ENCODE measurements at regions not wholly inside any gene's neighbourhood (a gene's known extent, or its start where the extent isn't known, plus 50 kb on each side); places are given as distances from the start of the nearest gene placed in this dataset.

DNA sequence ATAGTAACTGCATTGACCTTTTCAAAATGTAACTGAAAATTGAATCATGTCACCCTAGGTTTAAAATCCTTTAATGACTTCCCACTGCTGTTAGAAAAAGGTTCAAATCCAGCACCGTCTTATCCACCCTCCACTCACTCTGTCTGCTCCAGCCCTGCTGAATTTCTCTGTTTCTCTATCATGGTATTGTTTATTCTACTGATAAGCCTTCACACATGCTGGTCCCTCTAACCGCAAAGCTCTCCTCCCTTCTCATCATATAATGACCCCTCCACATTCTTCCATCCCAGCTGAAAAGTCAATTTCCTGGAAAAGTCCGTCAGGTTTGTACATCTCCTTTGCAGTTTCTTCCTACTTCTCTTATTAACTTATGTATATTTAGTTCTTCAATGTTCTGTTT, 389.2 kb upstream of the F9 start:
- H3K27ac ChIP-seq: no peak overlapping the region
- no peak for DNase-seq (ENCODE audit: low read depth, low spot score)

DNA sequence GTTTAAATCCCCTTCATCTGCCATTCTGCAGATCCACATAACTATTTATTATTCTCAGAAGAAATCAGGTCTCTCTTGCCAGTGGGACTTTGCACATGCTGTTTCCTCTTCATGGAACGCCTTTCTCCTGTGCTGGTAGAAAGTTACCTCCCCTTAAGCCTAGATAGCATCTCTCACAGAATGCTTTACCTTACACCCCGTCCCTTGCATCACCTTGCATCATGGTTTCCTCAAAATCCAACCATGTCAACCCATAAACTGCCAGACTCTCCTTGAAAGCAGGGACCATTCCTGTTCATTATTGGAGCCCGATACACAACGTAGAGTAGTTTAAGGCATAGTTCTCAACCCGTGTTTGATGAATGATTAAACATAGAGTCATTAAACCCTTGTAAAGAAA, 396.2 kb upstream of the F9 start:
- H3K27ac ChIP-seq: no peak overlapping the region
- no peak for DNase-seq (ENCODE audit: low read depth, low spot score)

DNA sequence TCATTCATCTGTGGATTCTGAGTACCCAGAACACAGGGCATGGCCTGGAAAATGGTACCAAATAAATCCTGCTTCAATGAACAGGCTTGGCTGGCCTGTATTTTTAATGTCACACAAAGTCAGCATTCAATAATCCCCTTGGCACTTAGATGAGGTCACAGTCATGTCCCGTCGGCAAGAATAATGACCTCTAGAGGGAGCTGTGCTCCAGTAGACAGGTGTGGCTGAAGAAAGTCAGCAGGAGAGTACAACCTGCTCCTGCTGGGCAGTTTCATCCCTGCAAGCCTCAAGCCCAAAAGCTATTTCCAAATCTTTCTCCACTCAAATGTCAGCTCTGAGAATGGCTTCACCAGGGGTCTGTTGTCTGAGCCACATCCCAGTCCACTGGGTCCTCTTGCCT, 404.0 kb upstream of the F9 start:
- DNase-seq (ENCODE audit: low read depth, low spot score): no peak
- no peak overlapping the region for H3K27ac ChIP-seq

DNA sequence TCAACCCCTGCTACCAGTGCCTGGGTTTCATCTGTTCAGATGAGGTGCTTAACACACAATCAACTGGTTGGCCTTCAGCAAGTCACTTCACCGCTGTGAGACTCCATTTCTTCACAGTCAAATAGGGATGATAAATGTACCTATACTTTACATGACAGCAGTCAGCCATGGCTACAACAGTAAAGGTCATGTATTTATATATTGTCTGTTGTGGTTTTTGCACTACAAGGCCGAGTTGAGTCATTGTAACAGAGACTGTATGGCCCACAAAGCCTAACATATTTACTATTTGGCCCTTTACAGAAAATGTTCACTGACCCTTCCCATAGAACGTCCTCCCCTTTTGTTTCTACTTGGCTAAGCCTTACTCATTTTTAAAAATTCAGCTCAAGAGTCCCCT, 404.6 kb upstream of the F9 start:
- no peak overlapping the region for H3K27ac ChIP-seq
- no peak for DNase-seq (ENCODE audit: low read depth, low spot score)

DNA sequence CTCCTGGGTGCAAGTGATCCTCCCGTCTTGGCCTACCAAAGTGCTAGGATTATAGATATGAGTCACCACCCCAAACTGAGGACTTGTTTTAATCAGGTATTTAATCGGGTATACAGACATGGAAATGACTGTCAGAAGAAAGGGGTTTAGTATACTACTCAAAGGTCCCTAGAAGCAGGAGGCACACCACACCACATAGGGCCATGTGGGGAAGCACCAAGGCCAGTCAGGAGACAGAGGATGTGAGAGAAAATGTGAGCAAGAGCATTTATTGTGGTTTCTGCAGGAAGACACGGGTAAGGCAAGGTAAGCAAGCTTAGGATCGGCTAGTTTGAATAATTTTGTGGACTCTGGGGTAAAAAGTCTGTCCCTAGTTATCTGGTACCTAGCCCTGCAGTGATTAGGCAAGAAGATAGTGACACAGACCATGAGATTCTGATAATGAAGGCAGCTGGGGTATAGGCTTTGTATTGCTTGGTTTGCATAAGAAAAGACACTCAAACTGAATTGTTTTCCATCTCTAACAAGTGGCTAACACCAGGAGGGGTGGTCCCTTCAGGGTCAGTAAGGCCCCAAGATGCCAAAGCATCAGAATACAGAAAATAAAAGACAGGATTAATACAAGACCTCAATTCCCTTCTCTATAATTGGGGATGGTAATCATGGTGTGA, 408.8 kb upstream of the F9 start:
- H3K27ac ChIP-seq: no peak overlapping the region
- no peak for DNase-seq (ENCODE audit: low read depth, low spot score)

DNA sequence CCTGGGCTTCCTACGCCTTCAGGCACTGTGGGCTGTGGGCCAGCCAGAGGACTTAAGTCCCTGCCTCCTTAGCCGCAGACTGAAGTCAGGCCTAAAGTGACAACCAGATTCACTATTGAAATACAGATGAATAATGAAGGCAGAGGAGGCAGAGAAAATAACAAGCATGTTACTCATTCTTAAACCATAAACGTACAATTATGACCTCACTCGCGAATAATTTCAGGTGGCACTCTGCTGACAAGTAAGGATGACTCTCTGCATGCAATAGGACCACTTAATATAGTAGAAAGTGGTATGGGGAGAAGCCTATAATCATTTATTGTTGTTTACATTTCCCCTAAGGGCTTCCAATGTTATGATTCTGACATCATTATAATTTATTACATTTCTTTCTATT, 409.2 kb upstream of the FGF13 start:
- DNase-seq (ENCODE audit: low read depth, low spot score): no peak
- H3K27ac ChIP-seq: no peak overlapping the region

DNA sequence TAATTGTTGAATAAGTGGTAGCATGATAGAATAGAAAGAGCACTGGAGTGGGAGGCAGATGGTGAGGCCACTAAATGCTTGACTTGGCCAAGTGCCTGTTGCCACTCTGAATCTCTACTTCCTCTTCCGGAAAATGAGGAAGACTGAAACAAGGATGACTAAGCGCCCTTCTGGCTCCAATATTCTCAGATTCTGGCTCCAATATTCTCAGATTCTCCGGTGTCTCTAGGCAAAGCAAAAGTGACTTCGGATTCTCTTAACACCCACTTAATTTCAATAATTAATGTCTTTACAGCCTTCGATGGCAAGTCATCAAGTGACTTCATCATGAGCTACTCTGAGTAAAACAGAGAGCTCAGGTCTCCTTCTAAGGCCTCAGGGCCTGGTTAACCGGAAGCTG, 402.2 kb upstream of the FGF13 start:
- DNase-seq (ENCODE audit: low read depth, low spot score): no peak

DNA sequence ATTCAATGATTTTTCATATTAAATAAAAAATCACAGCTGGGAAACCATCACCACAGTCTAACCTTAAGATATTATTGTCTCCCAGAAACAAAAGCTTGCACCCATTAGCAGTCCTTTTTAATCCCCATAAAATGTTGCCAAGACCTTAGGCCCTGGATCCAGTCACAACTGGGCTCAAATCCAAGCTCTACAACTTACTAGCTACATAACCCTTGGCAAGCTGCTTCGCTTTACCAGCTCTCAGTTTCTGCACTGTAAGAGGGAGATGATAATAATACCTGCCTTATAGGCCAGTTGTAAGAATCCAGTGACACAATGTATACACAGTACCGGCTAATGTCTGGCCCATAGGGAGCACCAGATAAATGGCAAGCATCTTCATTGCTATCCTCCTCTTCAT, 400.9 kb upstream of the FGF13 start:
- no peak for DNase-seq (ENCODE audit: low read depth, low spot score)
- no peak overlapping the region for H3K27ac ChIP-seq

More for the DNA sequence above, 402.2 kb upstream of the FGF13 start:
- peak overlapping the region; percentile 24 for H3K27ac ChIP-seq

DNA sequence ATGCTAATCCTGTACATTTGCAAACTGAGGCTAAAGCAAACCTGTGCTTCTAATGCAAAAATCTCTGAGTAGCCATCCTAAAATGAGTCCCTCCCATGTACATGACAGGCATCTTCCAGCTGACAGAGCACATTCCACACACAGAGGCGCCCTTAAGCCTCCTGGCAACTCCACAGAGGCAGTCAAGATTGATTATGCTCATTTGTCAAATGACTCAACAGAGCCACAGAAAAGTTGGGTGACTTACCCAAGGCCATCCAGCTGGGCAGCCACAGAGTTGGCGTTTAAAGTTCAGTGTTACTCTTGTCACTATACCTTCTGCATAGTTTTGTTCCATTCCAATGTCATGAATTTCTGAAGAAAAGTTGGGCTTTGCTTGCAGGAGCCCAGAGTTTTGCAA, 394.6 kb upstream of the FGF13 start:
- DNase-seq (ENCODE audit: low read depth, low spot score): no peak
- no peak overlapping the region for H3K27ac ChIP-seq

DNA sequence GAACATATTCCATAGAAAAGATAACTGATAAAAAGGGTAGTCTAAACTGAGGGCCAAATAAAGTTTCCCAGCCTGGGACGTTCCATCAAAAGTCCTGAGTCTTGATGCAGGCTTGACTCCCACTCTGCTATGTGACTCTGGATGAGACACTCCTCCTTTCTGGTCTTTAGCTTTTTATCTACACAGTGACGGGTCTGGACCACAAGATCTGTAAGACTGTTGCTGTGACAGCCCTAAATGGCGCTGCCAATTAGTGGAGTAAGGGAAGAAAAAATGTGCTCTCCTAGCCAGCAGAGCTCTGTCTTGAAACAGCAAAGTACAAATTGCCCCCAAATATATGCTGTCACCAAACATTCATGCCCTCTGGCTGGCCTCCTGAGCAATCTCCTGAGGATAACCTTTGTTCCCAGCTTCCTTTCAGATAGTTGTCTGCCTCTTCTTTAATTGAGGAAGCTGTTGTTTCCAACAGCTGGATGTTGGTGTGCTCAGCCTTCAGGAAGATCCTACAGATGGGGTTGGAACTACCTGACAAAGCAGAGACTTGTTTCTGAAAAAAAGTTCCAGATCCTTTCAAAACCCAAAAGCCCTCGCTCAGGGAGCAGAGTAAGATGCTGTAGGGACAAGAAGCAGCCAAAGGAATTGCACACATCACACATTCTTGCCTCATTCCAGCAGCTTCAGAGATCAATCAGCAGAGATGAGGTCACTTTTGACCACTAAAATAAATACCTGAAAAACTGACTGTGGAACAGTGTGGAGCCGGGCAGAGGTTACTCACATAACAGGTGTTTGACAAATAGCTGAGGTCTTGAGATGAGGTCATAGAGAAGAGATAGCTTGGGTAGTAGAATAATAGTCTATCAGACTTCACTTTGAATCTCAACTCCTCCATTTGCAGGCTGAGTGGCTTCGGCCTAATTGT, 383.4 kb upstream of the FGF13 start:
- no peak for DNase-seq (ENCODE audit: low read depth, low spot score)
- H3K27ac ChIP-seq: no peak overlapping the region

DNA sequence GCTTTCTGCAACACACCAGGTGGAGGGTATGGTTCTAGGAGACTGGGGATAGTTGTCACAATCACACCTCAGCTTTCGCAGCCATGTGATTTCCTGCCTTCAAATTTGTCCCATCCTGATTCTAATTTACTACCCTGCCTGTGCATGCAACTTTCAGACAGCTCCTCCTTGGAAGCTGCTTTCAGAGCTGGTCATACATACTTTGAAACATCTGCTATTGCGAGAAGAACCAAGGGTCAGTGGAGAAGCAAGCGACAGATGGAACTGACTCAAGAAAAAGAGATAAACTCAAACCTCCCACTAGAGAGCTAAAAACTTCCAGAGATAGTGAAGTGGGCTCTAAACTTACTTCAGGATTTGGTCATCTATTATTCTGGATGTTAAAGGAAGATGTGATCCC, 381.7 kb upstream of the FGF13 start:
- H3K27ac ChIP-seq: no peak overlapping the region
- DNase-seq (ENCODE audit: low read depth, low spot score): no peak

DNA sequence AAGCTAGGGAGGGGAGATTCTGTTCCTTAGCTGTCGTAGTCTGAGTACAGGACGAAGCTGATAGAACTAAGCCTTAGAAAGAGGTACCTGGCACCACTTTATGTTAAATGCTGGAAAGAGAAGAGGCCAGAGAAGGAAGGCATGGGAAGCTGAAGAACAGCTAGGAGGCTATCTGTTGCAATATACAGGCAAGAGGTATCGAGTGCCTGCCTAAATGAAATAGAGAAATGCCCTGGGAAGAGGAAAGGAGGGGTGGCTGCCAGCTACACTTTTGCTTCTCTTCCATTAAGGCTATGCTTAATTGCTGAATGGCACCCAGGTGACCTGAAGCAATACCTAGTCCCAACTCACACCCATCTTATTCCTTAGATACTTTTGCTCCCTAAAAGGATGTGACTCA, 380.4 kb upstream of the FGF13 start:
- no peak overlapping the region for H3K27ac ChIP-seq
- no peak for DNase-seq (ENCODE audit: low read depth, low spot score)

DNA sequence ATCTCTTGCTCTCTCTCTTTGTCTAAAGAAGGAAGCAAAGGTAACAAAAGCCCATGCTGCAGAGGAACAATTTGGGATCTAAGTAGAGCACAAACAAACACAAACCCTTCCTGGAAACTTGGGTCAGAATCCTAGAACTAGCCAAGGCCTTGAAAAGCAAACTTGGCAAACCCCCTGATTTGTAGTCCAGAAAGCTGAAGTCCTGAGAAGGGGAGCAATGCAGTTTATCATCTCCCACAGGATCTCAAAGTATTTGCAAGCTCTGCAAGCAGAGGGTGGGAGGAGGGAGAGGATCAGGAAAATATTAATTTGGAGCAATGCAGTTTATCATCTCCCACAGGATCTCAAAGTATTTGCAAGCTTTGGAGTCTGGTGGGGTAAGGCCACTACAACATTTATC, 379.5 kb upstream of the FGF13 start:
- no peak for DNase-seq (ENCODE audit: low read depth, low spot score)
- no peak overlapping the region for H3K27ac ChIP-seq

DNA sequence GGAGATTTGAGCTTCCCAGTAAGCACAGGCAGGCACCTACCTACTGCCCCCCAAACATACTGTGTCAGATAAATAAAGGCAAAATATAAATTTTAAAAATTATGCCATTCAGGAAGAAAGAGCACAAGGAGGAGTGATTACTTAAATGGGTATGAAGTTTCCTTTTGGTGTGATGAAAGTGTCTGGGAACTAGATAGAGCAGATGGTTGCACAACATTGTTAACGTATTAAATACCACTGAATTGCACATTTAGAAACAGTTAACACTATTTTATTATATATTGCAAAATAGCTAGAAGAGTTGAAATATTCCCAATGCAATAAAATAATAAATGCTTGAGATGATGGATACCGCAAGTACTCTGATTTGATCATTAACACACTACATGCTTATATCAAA, 374.7 kb upstream of the FGF13 start:
- no peak overlapping the region for H3K27ac ChIP-seq
- no peak for DNase-seq (ENCODE audit: low read depth, low spot score)

DNA sequence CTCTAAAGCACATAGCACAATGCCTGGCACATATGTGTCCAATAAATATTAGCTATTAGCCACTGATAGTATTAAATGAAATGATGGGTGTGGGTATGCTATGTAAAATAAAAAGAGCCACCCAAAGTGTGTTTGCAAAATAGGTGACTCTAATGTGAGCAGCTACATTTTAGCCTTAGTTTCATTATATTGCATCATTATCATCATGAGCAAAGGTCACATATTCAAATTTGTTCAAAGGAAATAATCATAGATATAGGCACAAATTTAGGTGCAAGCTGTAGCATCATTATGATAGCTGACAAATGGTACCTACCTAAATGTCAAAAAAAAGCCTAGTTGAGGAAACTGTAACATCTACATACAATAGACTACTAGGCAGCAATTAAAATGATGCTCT, 373.9 kb upstream of the FGF13 start:
- H3K27ac ChIP-seq: no peak overlapping the region
- DNase-seq (ENCODE audit: low read depth, low spot score): no peak

DNA sequence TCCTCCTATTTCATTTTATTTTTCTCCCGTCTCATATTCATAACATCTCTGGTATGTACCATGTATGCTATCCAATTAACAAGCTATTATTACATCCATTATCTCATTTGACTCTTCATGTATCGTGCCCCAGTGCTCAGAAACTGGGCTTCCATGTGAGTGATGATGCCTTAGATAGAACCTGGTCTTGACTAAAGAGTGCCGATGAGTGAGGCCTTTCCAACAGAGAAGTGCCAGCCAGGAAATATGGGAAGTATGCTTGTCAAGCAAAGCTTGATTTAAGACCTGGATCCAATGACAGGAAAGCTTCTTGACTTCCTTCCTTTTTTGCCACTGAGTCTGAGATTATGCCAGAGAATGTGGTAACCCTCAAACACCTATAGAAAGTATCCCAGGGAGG, 371.7 kb upstream of the FGF13 start:
- DNase-seq (ENCODE audit: low read depth, low spot score): no peak
- H3K27ac ChIP-seq: no peak overlapping the region

DNA sequence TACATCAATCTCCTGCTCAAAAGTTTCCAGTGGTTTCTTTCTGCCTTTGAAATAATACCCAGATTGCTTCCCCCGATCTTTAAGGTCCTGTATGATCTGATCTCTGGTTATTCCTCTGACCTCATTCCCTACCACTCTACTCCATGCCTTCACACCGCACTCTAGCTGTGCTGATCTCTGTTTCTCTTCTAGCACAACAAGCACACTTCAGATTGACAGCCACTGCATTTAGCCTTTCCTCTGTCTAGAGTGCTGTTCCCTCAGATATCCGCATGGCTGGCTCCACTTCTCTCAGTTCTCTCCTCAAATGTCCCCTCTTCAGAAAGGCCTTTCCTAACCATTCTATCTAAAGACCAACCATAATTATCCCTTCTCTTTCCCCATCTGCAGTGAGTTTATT, 370.4 kb upstream of the FGF13 start:
- DNase-seq (ENCODE audit: low read depth, low spot score): no peak
- H3K27ac ChIP-seq: no peak overlapping the region

DNA sequence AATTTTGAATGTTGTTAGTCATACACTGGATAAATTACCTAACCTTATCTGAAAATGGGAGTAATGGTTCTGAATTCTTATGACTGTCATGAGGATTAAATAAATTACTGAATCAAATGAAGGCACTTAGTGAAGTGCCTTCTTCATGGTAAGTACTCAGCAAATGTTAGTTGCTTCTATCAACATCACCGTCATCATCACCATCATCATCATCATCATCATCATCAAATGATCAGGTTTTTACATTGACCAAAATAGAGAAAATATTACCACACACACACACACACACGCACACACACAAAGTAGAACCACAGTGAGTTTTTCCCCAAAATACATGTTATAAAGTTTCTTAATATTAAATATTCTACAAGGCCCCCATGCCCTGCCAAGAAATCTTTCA, 368.3 kb upstream of the FGF13 start:
- DNase-seq (ENCODE audit: low read depth, low spot score): no peak
- H3K27ac ChIP-seq: no peak overlapping the region

DNA sequence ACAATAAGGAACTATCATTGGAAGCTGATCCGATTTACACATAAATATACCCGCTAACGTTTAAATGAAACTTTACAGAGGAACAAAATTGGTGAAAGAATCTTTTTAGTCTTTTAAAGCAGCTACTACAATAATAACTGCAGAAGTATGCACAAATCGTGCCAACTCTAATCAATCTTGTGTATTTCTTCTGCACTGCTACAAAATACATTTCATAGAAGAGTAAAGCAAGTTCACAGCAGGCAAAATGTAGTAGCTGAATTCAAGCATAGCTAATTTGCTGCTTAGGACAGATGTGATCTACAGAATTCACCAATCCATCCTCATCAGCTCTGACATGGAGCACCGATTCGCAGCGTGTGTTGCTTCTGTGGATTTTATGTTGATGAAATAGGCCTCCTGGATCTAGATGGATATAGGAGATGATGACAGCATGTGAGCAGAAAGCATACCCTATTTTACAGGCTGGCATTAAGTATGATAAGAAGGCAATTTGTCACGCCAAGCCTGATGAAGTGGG, 367.3 kb upstream of the FGF13 start:
- no peak for DNase-seq (ENCODE audit: low read depth, low spot score)
- H3K27ac ChIP-seq: no peak overlapping the region

DNA sequence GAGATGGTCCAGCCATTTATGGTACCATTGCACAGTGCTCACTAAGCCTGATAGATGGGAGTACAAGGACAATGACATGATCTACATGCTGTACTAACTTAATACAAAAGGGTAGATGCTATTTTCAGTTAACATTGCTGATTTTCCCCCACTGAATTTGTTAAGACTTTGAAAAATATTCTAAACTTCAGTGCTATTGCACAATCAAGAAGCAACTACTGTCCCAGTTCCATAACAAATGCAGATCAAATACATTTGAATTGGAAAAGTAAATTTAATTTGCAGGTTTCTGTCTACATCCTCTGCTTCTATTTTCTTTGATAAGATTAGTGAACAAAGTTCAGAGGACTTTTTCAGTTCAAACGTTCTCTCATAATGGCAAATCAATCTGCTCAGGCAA, 366.8 kb upstream of the FGF13 start:
- H3K27ac ChIP-seq: no peak overlapping the region
- DNase-seq (ENCODE audit: low read depth, low spot score): no peak
